H1 (cell line): ENCODE measurements at regions not wholly inside any gene's neighbourhood (a gene's known extent, or its start where the extent isn't known, plus 50 kb on each side); places are given as distances from the start of the nearest gene placed in this dataset.

ENCODE experiments used
- CTCF ChIA-PET: fragments of 300-600 bp; sonication (Branson Sonifier 250); formaldehyde crosslinking; loops from one replicate; lab custom pipeline; 2021; ENCODE audit not compliant: partially characterized antibody; lab: Charles Lee
- POLR2A ChIA-PET: fragments of 300-600 bp; sonication (Branson Sonifier 250); formaldehyde crosslinking; loops from one replicate; lab custom pipeline; 2021; ENCODE audit warnings: inconsistent platforms; ENCODE audit not compliant: partially characterized antibody; lab: Charles Lee
- DNase-seq, 2 experiments: peaks; one replicate each; pipeline versions ENCODE4 v3.0.0 to v3.0.0-alpha.2; 2010 to 2022; ENCODE audit warnings: low spot score in 2 of 2, low read depth in 1 of 2, mixed read lengths in 1 of 2
- FAIRE-seq: peaks from 2 replicates; lab custom pipeline; 2011; peaks lifted over from hg19 to GRCh38; lab: Jason Lieb, UNC
- H2AFZ ChIP-seq: 2 replicates; pipeline ENCODE4 v1.8.1; 2012; ENCODE audit warnings: low read length, inconsistent platforms
- H2AK5ac ChIP-seq: 2 replicates; pipeline ENCODE4 v1.6.1; 2013; ENCODE audit warnings: low read depth, low read length
- H2BK120ac ChIP-seq: replicated peaks from 2 replicates; pipeline ENCODE3; 2013; ENCODE audit warnings: low read depth, low read length, inconsistent platforms
- H2BK12ac ChIP-seq: 2 replicates; pipeline ENCODE4 v1.6.1; 2013; ENCODE audit warnings: low read depth, low read length
- H2BK15ac ChIP-seq: 2 replicates; pipeline ENCODE4 v1.6.1; 2013; ENCODE audit warnings: low read length
- H2BK20ac ChIP-seq: 2 replicates; pipeline ENCODE4 v1.6.1; 2013; ENCODE audit warnings: low read length
- H2BK5ac ChIP-seq: 2 replicates; pipeline ENCODE4 v1.6.1; 2013; ENCODE audit warnings: low read depth, low read length
- H3K14ac ChIP-seq: 2 replicates; pipeline ENCODE4 v1.6.1; 2013; ENCODE audit warnings: inconsistent platforms; ENCODE audit not compliant: insufficient read length
- H3K18ac ChIP-seq: 2 replicates; pipeline ENCODE4 v1.6.1; 2013; ENCODE audit warnings: low read length; ENCODE audit errors: extremely low read depth
- H3K23ac ChIP-seq: 2 replicates; pipeline ENCODE4 v1.6.1; 2013; ENCODE audit warnings: inconsistent platforms; ENCODE audit not compliant: insufficient read length
- H3K23me2 ChIP-seq: 2 replicates; pipeline ENCODE4 v1.6.1; 2013; ENCODE audit warnings: low read depth, low read length
- H3K27ac ChIP-seq: 2 replicates; pipeline ENCODE4 v1.6.1; 2011; ENCODE audit warnings: low read depth, low read length, inconsistent platforms
- H3K27me3 ChIP-seq, 4 experiments: replicated peaks in 1 of 4; 1 replicate in 1 of 4; 2 replicates in 3 of 4; pipeline versions ENCODE4 v1.6.1 to v1.8.1; 2011 to 2013; ENCODE audit warnings: low read length in 3 of 4, mild to moderate bottlenecking in 3 of 4, inconsistent platforms in 2 of 4, mixed read lengths in 2 of 4, moderate library complexity in 1 of 4; ENCODE audit not compliant: control insufficient read depth in 3 of 4, insufficient read depth in 3 of 4; ENCODE audit errors: extremely low read depth in 1 of 4
- H3K36me3 ChIP-seq, 4 experiments: 2 replicates each; pipeline versions ENCODE4 v1.6.1 to v1.8.1; 2011 to 2013; ENCODE audit warnings: mild to moderate bottlenecking in 4 of 4, low read length in 3 of 4, moderate library complexity in 2 of 4, control low read depth in 1 of 4, inconsistent platforms in 1 of 4; ENCODE audit not compliant: insufficient read depth in 4 of 4, control insufficient read depth in 2 of 4
- H3K4ac ChIP-seq: replicated peaks from 2 replicates; pipeline ENCODE3; 2013; ENCODE audit warnings: low read length, low read depth, mixed read lengths, inconsistent platforms; ENCODE audit not compliant: insufficient read length
- H3K4me1 ChIP-seq, 4 experiments: replicated peaks in 1 of 4; 1 replicate in 1 of 4; 2 replicates in 3 of 4; pipeline versions ENCODE4 v1.6.1 to v1.8.1; 2011 to 2013; ENCODE audit warnings: low read length in 3 of 4, inconsistent platforms in 2 of 4, mixed read lengths in 1 of 4; ENCODE audit not compliant: insufficient read depth in 4 of 4, control insufficient read depth in 3 of 4
- H3K4me2 ChIP-seq, 2 experiments: 2 replicates each; pipeline versions ENCODE4 v1.6.1 to v1.8.1; 2011 to 2013; ENCODE audit warnings: low read depth in 2 of 2, low read length in 2 of 2, control low read depth in 1 of 2, inconsistent platforms in 1 of 2, mild to moderate bottlenecking in 1 of 2; ENCODE audit not compliant: insufficient read depth in 1 of 2
- H3K4me3 ChIP-seq, 4 experiments: fragments of 200-600, 300-600 bp in 1 of 4; sonication (generic), shearing (Covaris generic), sonication (Bioruptor Twin) in 1 of 4; 2 replicates each; pipeline versions ENCODE4 v1.5.1 to v1.8.1; 2011 to 2016; ENCODE audit warnings: low read length in 4 of 4, low read depth in 3 of 4, control low read depth in 2 of 4, inconsistent platforms in 2 of 4, mild to moderate bottlenecking in 2 of 4, mixed read lengths in 1 of 4, moderate library complexity in 1 of 4; ENCODE audit not compliant: insufficient read depth in 2 of 4; ENCODE audit errors: extremely low read depth in 1 of 4
- H3K56ac ChIP-seq: replicated peaks from 2 replicates; pipeline ENCODE3; 2013; ENCODE audit warnings: low read depth, mild to moderate bottlenecking, mixed read lengths, low read length, inconsistent platforms; ENCODE audit not compliant: insufficient read length
- H3K79me1 ChIP-seq: 2 replicates; pipeline ENCODE4 v1.6.1; 2013; ENCODE audit warnings: low read depth, low read length, control low read depth
- H3K79me2 ChIP-seq, 2 experiments: 2 replicates each; pipeline versions ENCODE4 v1.6.1 to v1.8.1; 2012 to 2013; ENCODE audit warnings: low read length in 2 of 2, mild to moderate bottlenecking in 2 of 2, inconsistent platforms in 1 of 2; ENCODE audit not compliant: insufficient read depth in 2 of 2, control insufficient read depth in 1 of 2
- H3K9ac ChIP-seq, 4 experiments: replicated peaks in 1 of 4; 1 replicate in 1 of 4; 2 replicates in 3 of 4; pipeline versions ENCODE4 v1.6.1 to v1.8.1; 2011 to 2013; ENCODE audit warnings: low read depth in 3 of 4, low read length in 3 of 4, control low read depth in 2 of 4, mild to moderate bottlenecking in 2 of 4, moderate library complexity in 2 of 4, inconsistent platforms in 1 of 4; ENCODE audit errors: extremely low read depth in 1 of 4
- H3K9me3 ChIP-seq, 2 experiments: 2 replicates each; pipeline versions ENCODE4 v1.6.1 to v1.8.1; 2012 to 2013; ENCODE audit warnings: mild to moderate bottlenecking in 2 of 2, moderate library complexity in 2 of 2, control low read depth in 1 of 2, inconsistent platforms in 1 of 2, low read depth in 1 of 2, low read length in 1 of 2, mixed read lengths in 1 of 2; ENCODE audit not compliant: insufficient read depth in 2 of 2
- H4K20me1 ChIP-seq, 2 experiments: replicated peaks in 1 of 2; 2 replicates each; pipeline versions ENCODE3 to v1.8.1; 2011 to 2013; ENCODE audit warnings: inconsistent platforms in 2 of 2, low read length in 2 of 2, mild to moderate bottlenecking in 1 of 2; ENCODE audit not compliant: insufficient read depth in 2 of 2, control insufficient read depth in 1 of 2
- H4K5ac ChIP-seq: 2 replicates; pipeline ENCODE4 v1.6.1; 2013; ENCODE audit warnings: low read length, low read depth, mixed read lengths, inconsistent platforms; ENCODE audit not compliant: insufficient read length
- H4K8ac ChIP-seq: 2 replicates; pipeline ENCODE4 v1.8.0; 2013; ENCODE audit warnings: mild to moderate bottlenecking, moderate library complexity, low read length, inconsistent platforms; ENCODE audit not compliant: insufficient read depth; ENCODE audit errors: extremely low read depth
- H4K91ac ChIP-seq: replicated peaks from 2 replicates; pipeline ENCODE3; 2013; ENCODE audit warnings: low read length, mixed read lengths, inconsistent platforms; ENCODE audit not compliant: insufficient read length
- CEBPB ChIP-seq: IDR thresholded peaks from 2 replicates; pipeline ENCODE4 v1.6.1; 2012; ENCODE audit warnings: low read depth, low read length
- CTCF ChIP-seq, 3 experiments: IDR thresholded peaks; 1 replicate in 2 of 3; 2 replicates in 1 of 3; pipeline versions ENCODE4 v1.5.1 to v1.6.1; 2011; ENCODE audit warnings: low read length in 3 of 3, mild to moderate bottlenecking in 3 of 3, inconsistent platforms in 2 of 3, low read depth in 1 of 3, moderate library complexity in 1 of 3; ENCODE audit not compliant: insufficient read depth in 1 of 3; ENCODE audit errors: control extremely low read depth in 1 of 3
- EZH2 ChIP-seq: fragments of 200-600 bp; sonication (generic); IDR thresholded peaks from 2 replicates; pipeline ENCODE4 v1.7.1; 2012; ENCODE audit warnings: low read depth, mild to moderate bottlenecking, moderate library complexity, low read length, inconsistent platforms; ENCODE audit not compliant: severe bottlenecking
- KDM4A ChIP-seq: IDR thresholded peaks from one replicate; pipeline ENCODE4 v1.7.1; 2012; ENCODE audit warnings: low read depth, mild to moderate bottlenecking, moderate library complexity, low read length, inconsistent platforms; ENCODE audit not compliant: severe bottlenecking
- RAD21 ChIP-seq, 2 experiments: IDR thresholded peaks in 1 of 2; conservative IDR thresholded peaks in 1 of 2; 2 replicates each; pipeline ENCODE4 v1.6.1; 2011; ENCODE audit warnings: low read depth in 2 of 2, low read length in 2 of 2, improper control_type of control experiment in 1 of 2, inconsistent platforms in 1 of 2, mild to moderate bottlenecking in 1 of 2, moderate library complexity in 1 of 2
- TEAD4 ChIP-seq: IDR thresholded peaks from 2 replicates; pipeline ENCODE4 v1.6.1; 2012; ENCODE audit warnings: low read depth, low read length, inconsistent platforms, mixed read lengths
- WGBS, 2 experiments: shearing (Covaris generic) in 1 of 2; methylation state at CpG; one replicate each; pipeline versions ENCODE4 v1.1.6 to v1.1.7; 2013 to 2015; ENCODE audit warnings: low lambda C conversion rate in 2 of 2, mixed read lengths in 2 of 2, inconsistent platforms in 1 of 2, low coverage in 1 of 2, missing lambda C conversion rate in 1 of 2; ENCODE audit not compliant: insufficient replicate concordance in 2 of 2, insufficient coverage in 1 of 2, insufficient read length in 1 of 2; ENCODE audit errors: extremely low coverage in 1 of 2, missing lambda C conversion rate in 1 of 2; 5-methylcytosine and 5-hydroxymethylcytosine counted together

- no peaks in the 10 kb centered on the region for H3K79me2 ChIP-seq
- H2BK15ac ChIP-seq = no peak overlapping the region
- H3K9me3 ChIP-seq = no peaks in the 10 kb centered on the region
- H2BK120ac ChIP-seq = no peak overlapping the region
- H2AK5ac ChIP-seq = no peak overlapping the region
- H3K4me1 ChIP-seq = peaks cover 0 to 2% (median 0%) of the 10 kb centered on the region in 4 experiments; a peak in 1 of 7 replicates
- H2AFZ ChIP-seq = no peak overlapping the region
- no peak overlapping the region for H2BK20ac ChIP-seq
- POLR2A ChIA-PET = no interaction called here
- CTCF ChIA-PET = interaction anchor here (0.9 to 3.1 kb wide), 10 partner anchors 8 to 337 kb away, joined by 3 to 10 read pairs (median 5); no protein-coding TSS in a partner anchor
- DNase-seq (no peak), FAIRE-seq (peak; percentile 76)
- no peak overlapping the region for H4K5ac ChIP-seq
- H3K9ac ChIP-seq = no peak overlapping the region
- H3K36me3 ChIP-seq = no peaks in the 10 kb centered on the region
- H4K20me1 ChIP-seq = no peaks in the 10 kb centered on the region
- no peak overlapping the region for H4K91ac ChIP-seq
- no peak overlapping the region for H3K4ac ChIP-seq
- H2BK5ac ChIP-seq = no peak overlapping the region
- H3K4me3 ChIP-seq = no peak overlapping the region
- H3K23ac ChIP-seq = no peak overlapping the region
- H3K23me2 ChIP-seq = no peaks in the 10 kb centered on the region
- H2BK12ac ChIP-seq = no peak overlapping the region
- H3K79me1 ChIP-seq = no peaks in the 10 kb centered on the region
- H4K8ac ChIP-seq = no peak overlapping the region
- H3K27ac ChIP-seq = no peak overlapping the region
- no peak overlapping the region for H3K4me2 ChIP-seq
- TF ChIP-seq RAD21 (IDR thresholded peaks at IDR 0.05 in 1 of 2, conservative IDR thresholded peaks at IDR 0.05 in 1 of 2; ENCODE audit: low read depth in 2 of 2, low read length in 2 of 2) (peak; percentile 59 to 65), TEAD4 (no peak), KDM4A (no peak), EZH2 (no peak), CTCF (IDR thresholded peaks at IDR 0.05; ENCODE audit: control extremely low read depth in 1 of 3, insufficient read depth in 1 of 3, low read depth in 1 of 3, low read length in 3 of 3) (peak in 2 of 3 experiments; percentile 35 to 48; a peak in 2 of 4 replicates), CEBPB (peak; percentile 96)
- TF ChIP-seq, all 59 proteins: peak for 3
- Histone ChIP-seq H3K14ac (no peak overlapping the region), H3K18ac (no peak overlapping the region), H3K56ac (no peak overlapping the region), H3K27me3 (no peaks in the 10 kb centered on the region)
- 36% methylated on average over 3 of the region's 3 CpGs; no CpG with 5 or more reads in 1 of the 2 experiments for WGBS, 2 experiments
These were observed 79.8 kb upstream of the SMARCAD1 start for GRCh38 chr4:94127707-94128328.
